ENCODE measurements at regions not wholly inside any gene's neighbourhood (a gene's known extent, or its start where the extent isn't known, plus 50 kb on each side); places are given as distances from the start of the nearest gene placed in this dataset.

- DNase-seq = no peak
Observed at GRCh38 chrX:39677978-39678791, 419.6 kb downstream of the BCOR start.

GRCh38 chrX:39678914-39679313 lies 418.8 kb downstream of the BCOR start:
- CTCF ChIA-PET = no interaction called here
- no peak overlapping the region for H3K27ac Mint-ChIP-seq (ENCODE audit: unreplicated experiment)
- H3K9me3 ChIP-seq = no peaks in the 10 kb centered on the region
- no peak overlapping the region for H3K4me3 Mint-ChIP-seq (ENCODE audit: unreplicated experiment)
- no peaks in the 10 kb centered on the region for H3K27me3 ChIP-seq (replicated peaks; ENCODE audit: control insufficient read depth, insufficient read depth, low read length)
- POLR2A ChIA-PET = no interaction called here
- H3K4me1 ChIP-seq = no peaks in the 10 kb centered on the region
- intact Hi-C loops (cut with micrococcal nuclease; ENCODE audit: unreplicated experiment) = no loop called here
- no peaks in the 10 kb centered on the region for H3K36me3 Mint-ChIP-seq (ENCODE audit: insufficient read depth, unreplicated experiment)
- no peak for DNase-seq
- no peaks in the 10 kb centered on the region for H3K4me1 Mint-ChIP-seq (ENCODE audit: low read depth, unreplicated experiment)
- no peaks in the 10 kb centered on the region for H3K27me3 Mint-ChIP-seq (ENCODE audit: insufficient read depth, unreplicated experiment)
- BruUV-seq (replicated peaks) = no TSS peak
- no peaks in the 10 kb centered on the region for H3K9me3 Mint-ChIP-seq (ENCODE audit: unreplicated experiment)
- no peak overlapping the region for H3K4me3 ChIP-seq (ENCODE audit: low read depth, low read length)
- H3K36me3 ChIP-seq (ENCODE audit: control insufficient read depth, insufficient read depth, low read length) = no peaks in the 10 kb centered on the region
- TF ChIP-seq CTCF (IDR thresholded peaks at IDR 0.05; ENCODE audit: insufficient read depth in 1 of 2, low read depth in 1 of 2, low read length in 1 of 2, severe bottlenecking in 1 of 2, unreplicated experiment in 1 of 2) = no peak

More at GRCh38 chrX:39677978-39678791, 419.6 kb downstream of the BCOR start:
- ChIA-PET POLR2A (no interaction called here), CTCF (no interaction called here)
- Mint-ChIP-seq H3K36me3 (ENCODE audit: insufficient read depth, unreplicated experiment) (no peaks in the 10 kb centered on the region), H3K9me3 (ENCODE audit: unreplicated experiment) (no peaks in the 10 kb centered on the region), H3K27ac (ENCODE audit: unreplicated experiment) (no peak overlapping the region), H3K4me3 (ENCODE audit: unreplicated experiment) (no peak overlapping the region), H3K27me3 (ENCODE audit: insufficient read depth, unreplicated experiment) (no peaks in the 10 kb centered on the region), H3K4me1 (ENCODE audit: low read depth, unreplicated experiment) (no peaks in the 10 kb centered on the region)
- Histone ChIP-seq H3K27me3 (replicated peaks; ENCODE audit: control insufficient read depth, insufficient read depth, low read length) (no peaks in the 10 kb centered on the region), H3K36me3 (ENCODE audit: control insufficient read depth, insufficient read depth, low read length) (no peaks in the 10 kb centered on the region), H3K9me3 (no peaks in the 10 kb centered on the region), H3K4me1 (no peaks in the 10 kb centered on the region), H3K4me3 (ENCODE audit: low read depth, low read length) (no peak overlapping the region)
- intact Hi-C loops (cut with micrococcal nuclease; ENCODE audit: unreplicated experiment) = no loop called here
- no peak for TF ChIP-seq CTCF (IDR thresholded peaks at IDR 0.05; ENCODE audit: insufficient read depth in 1 of 2, low read depth in 1 of 2, low read length in 1 of 2, severe bottlenecking in 1 of 2, unreplicated experiment in 1 of 2)
- BruUV-seq (replicated peaks) = no TSS peak

GRCh38 chrX:39679497-39680157 lies 418.1 kb downstream of the BCOR start:
- BruUV-seq (replicated peaks) = no TSS peak
- Mint-ChIP-seq H3K27ac (ENCODE audit: unreplicated experiment) (no peak overlapping the region), H3K9me3 (ENCODE audit: unreplicated experiment) (no peaks in the 10 kb centered on the region), H3K27me3 (ENCODE audit: insufficient read depth, unreplicated experiment) (no peaks in the 10 kb centered on the region), H3K36me3 (ENCODE audit: insufficient read depth, unreplicated experiment) (no peaks in the 10 kb centered on the region), H3K4me3 (ENCODE audit: unreplicated experiment) (no peak overlapping the region), H3K4me1 (ENCODE audit: low read depth, unreplicated experiment) (no peaks in the 10 kb centered on the region)
- Histone ChIP-seq H3K27me3 (replicated peaks; ENCODE audit: control insufficient read depth, insufficient read depth, low read length) (no peaks in the 10 kb centered on the region), H3K9me3 (no peaks in the 10 kb centered on the region), H3K36me3 (ENCODE audit: control insufficient read depth, insufficient read depth, low read length) (no peaks in the 10 kb centered on the region), H3K4me3 (ENCODE audit: low read depth, low read length) (no peak overlapping the region), H3K4me1 (no peaks in the 10 kb centered on the region)
- POLR2A ChIA-PET = no interaction called here
- no peak for DNase-seq
- intact Hi-C loops (cut with micrococcal nuclease; ENCODE audit: unreplicated experiment) = no loop called here
- CTCF ChIA-PET = no interaction called here
- TF ChIP-seq CTCF (IDR thresholded peaks at IDR 0.05; ENCODE audit: insufficient read depth in 1 of 2, low read depth in 1 of 2, low read length in 1 of 2, severe bottlenecking in 1 of 2, unreplicated experiment in 1 of 2) = no peak

All from Caco-2 (cell line).